ENCODE measurements at regions not wholly inside any gene's neighbourhood (a gene's known extent, or its start where the extent isn't known, plus 50 kb on each side); places are given as distances from the start of the nearest gene placed in this dataset.

DNA sequence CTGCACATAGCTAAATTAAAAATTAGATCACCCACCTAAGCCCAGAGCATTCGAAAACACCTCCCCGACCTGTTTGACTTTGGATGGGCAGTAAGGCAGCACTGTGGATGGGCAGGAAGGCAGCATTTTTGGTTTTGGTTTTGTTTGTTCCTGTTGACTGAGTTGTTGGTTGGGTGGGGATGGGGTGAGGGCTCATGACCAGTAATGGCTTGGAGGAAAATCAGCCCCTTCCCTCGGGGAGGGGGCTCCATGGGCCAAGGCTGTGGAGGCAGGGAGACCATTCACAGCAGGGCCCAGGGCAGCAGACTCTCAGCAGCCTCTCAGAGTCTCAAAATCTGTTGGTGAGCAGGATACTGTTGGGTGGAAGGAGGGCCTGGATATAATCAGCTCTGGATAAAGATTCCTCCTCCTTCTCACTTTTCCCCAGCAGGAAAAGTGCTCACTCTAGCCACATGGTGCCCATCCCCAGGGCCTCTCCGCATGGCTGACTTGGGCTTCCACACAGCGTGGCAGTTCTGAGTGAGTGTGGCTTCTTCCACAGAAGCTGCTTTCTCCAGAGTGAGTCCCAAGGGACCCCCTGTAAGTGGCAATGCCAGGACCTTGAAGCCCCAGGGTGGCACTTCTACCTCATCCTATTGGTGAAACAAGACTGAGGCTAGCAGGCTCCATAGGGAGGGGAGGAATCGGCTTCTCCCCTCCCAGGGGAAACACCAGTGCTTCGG, 1491.2 kb downstream of the BRD1 start:
- TF ChIP-seq, protein P1, sequence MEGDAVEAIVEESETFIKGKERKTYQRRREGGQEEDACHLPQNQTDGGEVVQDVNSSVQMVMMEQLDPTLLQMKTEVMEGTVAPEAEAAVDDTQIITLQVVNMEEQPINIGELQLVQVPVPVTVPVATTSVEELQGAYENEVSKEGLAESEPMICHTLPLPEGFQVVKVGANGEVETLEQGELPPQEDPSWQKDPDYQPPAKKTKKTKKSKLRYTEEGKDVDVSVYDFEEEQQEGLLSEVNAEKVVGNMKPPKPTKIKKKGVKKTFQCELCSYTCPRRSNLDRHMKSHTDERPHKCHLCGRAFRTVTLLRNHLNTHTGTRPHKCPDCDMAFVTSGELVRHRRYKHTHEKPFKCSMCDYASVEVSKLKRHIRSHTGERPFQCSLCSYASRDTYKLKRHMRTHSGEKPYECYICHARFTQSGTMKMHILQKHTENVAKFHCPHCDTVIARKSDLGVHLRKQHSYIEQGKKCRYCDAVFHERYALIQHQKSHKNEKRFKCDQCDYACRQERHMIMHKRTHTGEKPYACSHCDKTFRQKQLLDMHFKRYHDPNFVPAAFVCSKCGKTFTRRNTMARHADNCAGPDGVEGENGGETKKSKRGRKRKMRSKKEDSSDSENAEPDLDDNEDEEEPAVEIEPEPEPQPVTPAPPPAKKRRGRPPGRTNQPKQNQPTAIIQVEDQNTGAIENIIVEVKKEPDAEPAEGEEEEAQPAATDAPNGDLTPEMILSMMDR (IDR thresholded peaks at IDR 0.05) = no peak
- DNase-seq (no peak), ATAC-seq (no peak)
- Histone ChIP-seq H3K27me3 (peaks cover 0 to 38% of the 10 kb centered on the region in 2 donors), H3K27ac (no peak overlapping the region), H3K4me3 (no peak overlapping the region), H3K4me1 (no peaks in the 10 kb centered on the region), H3K36me3 (no peaks in the 10 kb centered on the region), H3K9me3 (no peaks in the 10 kb centered on the region)
- intact Hi-C loops (cut with DNase I) = no loop called here

DNA sequence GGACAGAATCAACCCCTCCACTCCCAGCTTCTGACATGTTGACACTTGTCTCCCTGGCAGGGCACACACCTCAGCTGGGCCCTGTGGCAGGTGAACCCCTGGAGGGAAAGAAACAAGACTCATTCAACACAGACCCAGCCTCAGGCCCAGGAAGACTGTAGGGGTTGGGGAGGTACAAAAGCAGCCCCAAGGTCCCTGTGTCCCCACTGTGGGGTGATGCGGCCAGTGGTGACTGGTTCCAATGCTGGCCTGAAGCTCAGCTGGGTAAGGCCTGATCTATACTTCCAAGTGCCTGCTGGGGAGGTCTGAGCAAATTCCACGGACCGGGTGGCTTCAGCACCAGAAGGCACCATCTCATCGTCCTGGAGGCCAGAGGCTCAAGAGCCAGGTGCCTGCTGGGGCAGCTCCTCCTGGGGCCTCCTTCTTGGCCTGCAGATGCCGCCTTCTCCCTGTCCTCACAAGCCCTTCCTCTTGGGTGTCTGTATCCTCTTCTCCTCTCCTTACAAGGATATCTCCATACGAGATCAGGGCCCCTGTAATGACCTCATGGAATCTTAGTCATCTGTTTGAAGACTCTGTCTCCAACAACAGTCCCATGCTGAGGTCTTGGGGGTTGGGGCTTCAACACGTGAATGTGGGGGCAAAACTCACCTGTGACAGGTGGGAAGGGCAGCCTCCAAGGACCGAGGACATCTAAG, 1492.1 kb downstream of the BRD1 start:
- TF ChIP-seq, protein P1 (IDR thresholded peaks at IDR 0.05) = no peak
- no peaks in the 10 kb centered on the region for H3K4me1 ChIP-seq
- no peak for DNase-seq
- no peak overlapping the region for H3K27ac ChIP-seq
- no peak for ATAC-seq
- no peak overlapping the region for H3K4me3 ChIP-seq
- intact Hi-C loops (cut with DNase I) = no loop called here
- no peaks in the 10 kb centered on the region for H3K36me3 ChIP-seq
- H3K9me3 ChIP-seq = no peaks in the 10 kb centered on the region
- H3K27me3 ChIP-seq = peaks cover 0 to 29% of the 10 kb centered on the region in 2 donors

DNA sequence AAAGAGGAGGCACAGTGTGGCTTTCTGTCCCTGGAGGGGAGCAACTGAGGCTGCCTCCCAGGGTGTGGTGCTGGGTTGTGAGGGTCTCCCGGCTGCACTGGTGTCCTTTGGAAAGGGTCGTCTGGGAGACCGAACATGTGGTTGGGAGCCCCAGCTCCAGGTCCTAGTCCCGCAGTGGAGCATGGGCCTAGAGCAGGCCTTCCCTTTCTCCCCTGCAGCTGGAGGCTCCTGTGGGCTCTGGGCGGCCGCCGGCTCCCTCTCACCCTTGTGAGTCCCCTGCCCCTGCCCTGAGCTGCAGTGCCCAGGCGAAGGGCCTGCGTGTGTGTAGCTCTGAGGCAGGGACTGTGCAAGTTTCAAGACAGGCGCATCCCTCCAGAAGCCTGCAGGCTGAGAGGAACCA, 1492.7 kb downstream of the BRD1 start:
- ATAC-seq (no peak), DNase-seq (no peak)
- intact Hi-C loops (cut with DNase I) = no loop called here
- Histone ChIP-seq H3K9me3 (peaks cover 0 to 5% of the 10 kb centered on the region in 2 donors), H3K4me1 (no peaks in the 10 kb centered on the region), H3K4me3 (no peak overlapping the region), H3K27me3 (peaks cover 0 to 23% of the 10 kb centered on the region in 2 donors), H3K36me3 (no peaks in the 10 kb centered on the region), H3K27ac (no peak overlapping the region)
- TF ChIP-seq, protein P1 (IDR thresholded peaks at IDR 0.05) = no peak

DNA sequence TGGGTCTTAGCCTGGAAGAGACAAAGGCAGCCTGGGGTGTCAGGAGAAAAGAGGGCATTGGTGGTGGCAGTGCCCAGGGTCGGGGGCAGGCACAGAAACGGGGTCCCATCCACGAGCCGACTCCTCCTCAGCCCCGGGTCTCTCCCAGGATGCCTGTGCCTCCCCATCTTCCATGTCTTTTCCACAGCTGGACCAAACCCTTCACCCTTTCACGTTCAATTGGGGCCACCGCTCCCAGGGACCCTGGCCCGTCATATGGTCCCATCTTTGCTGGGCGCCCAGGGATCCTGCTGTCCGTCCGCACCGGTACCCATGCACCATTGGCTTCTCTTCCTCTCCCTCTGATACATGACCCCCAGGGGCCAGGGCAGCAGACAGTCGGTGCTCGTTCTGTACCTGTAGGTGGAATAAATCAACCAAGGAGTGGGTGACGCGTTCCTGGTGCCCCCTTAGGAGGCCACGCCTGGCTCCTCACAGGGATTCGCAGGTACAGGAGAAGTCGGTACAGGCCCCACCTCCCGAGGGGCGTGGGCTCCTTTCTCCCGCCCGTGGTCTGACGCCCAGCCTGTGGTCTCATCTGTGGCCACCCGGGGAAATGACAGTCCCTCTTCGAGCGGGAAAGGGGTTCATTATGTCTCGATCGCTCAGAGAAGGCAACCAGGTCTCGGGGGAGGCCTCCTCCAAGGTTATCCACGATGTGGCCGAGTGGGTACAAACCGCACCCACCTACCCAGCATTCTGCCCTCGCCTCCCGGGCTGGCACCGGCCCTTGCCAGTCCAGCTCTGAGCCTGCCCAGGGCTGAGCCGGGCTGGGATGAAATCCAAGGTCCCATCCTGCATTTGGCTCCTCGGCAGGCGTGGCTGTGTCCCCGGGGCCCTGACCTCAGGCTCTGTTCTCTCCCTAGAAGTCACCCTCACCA, 1493.6 kb downstream of the BRD1 start:
- no peaks in the 10 kb centered on the region for H3K4me1 ChIP-seq
- no peak for DNase-seq
- peaks cover 0 to 13% of the 10 kb centered on the region in 2 donors for H3K9me3 ChIP-seq
- H3K27me3 ChIP-seq = peaks cover 0 to 14% of the 10 kb centered on the region in 2 donors
- intact Hi-C loops (cut with DNase I) = no loop called here
- no peak for ATAC-seq
- H3K36me3 ChIP-seq = no peaks in the 10 kb centered on the region
- H3K4me3 ChIP-seq = no peak overlapping the region
- H3K27ac ChIP-seq = no peak overlapping the region
- TF ChIP-seq, protein P1 (IDR thresholded peaks at IDR 0.05) = no peak

All from left lung (tissue), 4 donors.